Stimulated activated effector memory CD8-positive, alpha-beta T cell treated with anti-CD3 and anti-CD28 coated beads, Interleukin-12 subunit alpha, Interleukin-12 subunit beta, amount 100 ng/mL, for 72 hours (primary cell): ENCODE measurements at regions not wholly inside any gene's neighbourhood (a gene's known extent, or its start where the extent isn't known, plus 50 kb on each side); places are given as distances from the start of the nearest gene placed in this dataset.

Source experiments
- ATAC-seq: fragments of 150-1000 bp; cut with Tn5 transposase; 2 replicates; pipeline ENCODE4 v1.10.0; 2021
- DNase-seq, 2 donors: peaks; one replicate each; pipeline ENCODE4 v3.0.0; 2021 to 2022; ENCODE audit warnings: low spot score in 2 of 2
- H3K27ac Mint-ChIP-seq: one replicate; pipeline ENCODE4 v1.8.0; 2022; ENCODE audit warnings: mild to moderate bottlenecking, mixed read lengths
- H3K36me3 Mint-ChIP-seq: one replicate; pipeline ENCODE4 v1.8.0; 2022; ENCODE audit warnings: mild to moderate bottlenecking, mixed read lengths
- H3K4me1 Mint-ChIP-seq: one replicate; pipeline ENCODE4 v1.8.0; 2022; ENCODE audit warnings: mixed read lengths
- H3K4me3 Mint-ChIP-seq: one replicate; pipeline ENCODE4 v1.8.0; 2022; ENCODE audit warnings: mild to moderate bottlenecking, mixed read lengths
- H3K9me3 Mint-ChIP-seq: one replicate; pipeline ENCODE4 v1.8.0; 2022; ENCODE audit warnings: mixed read lengths

- peaks cover 54% of the 10 kb centered on the region for H3K9me3 Mint-ChIP-seq
- no peak overlapping the region for H3K4me3 Mint-ChIP-seq
- ATAC-seq, result no peak
- H3K36me3 Mint-ChIP-seq, result peaks cover 5% of the 10 kb centered on the region
- H3K27ac Mint-ChIP-seq, result no peak overlapping the region
- peaks cover 7% of the 10 kb centered on the region for H3K4me1 Mint-ChIP-seq
- no peak for DNase-seq
Observed at GRCh38 chr12:34311337-34311736, 289.0 kb downstream of the ALG10 start.

- Mint-ChIP-seq H3K4me3 (no peak overlapping the region), H3K4me1 (no peaks in the 10 kb centered on the region), H3K27ac (no peak overlapping the region), H3K9me3 (peaks cover 71% of the 10 kb centered on the region), H3K36me3 (no peaks in the 10 kb centered on the region)
- DNase-seq (no peak), ATAC-seq (no peak)
Observed at GRCh38 chr12:34327671-34328070, 305.4 kb downstream of the ALG10 start.

GRCh38 chr12:34333337-34333736 lies 311.0 kb downstream of the ALG10 start:
- Mint-ChIP-seq H3K36me3 (peaks cover 5% of the 10 kb centered on the region), H3K9me3 (peaks cover 20% of the 10 kb centered on the region), H3K27ac (no peak overlapping the region), H3K4me1 (peaks cover 5% of the 10 kb centered on the region), H3K4me3 (no peak overlapping the region)
- ATAC-seq (no peak), DNase-seq (no peak)

- ATAC-seq, result no peak
- no peak overlapping the region for H3K4me3 Mint-ChIP-seq
- peaks cover 11% of the 10 kb centered on the region for H3K9me3 Mint-ChIP-seq
Observed at GRCh38 chr12:34334538-34334937, 312.2 kb downstream of the ALG10 start.

GRCh38 chr12:34334953-34335743 lies 312.9 kb downstream of the ALG10 start:
- H3K4me1 Mint-ChIP-seq, result peaks cover 5% of the 10 kb centered on the region
- H3K27ac Mint-ChIP-seq, result no peak overlapping the region
- no peak for ATAC-seq
- no peak for DNase-seq
- H3K4me3 Mint-ChIP-seq, result no peak overlapping the region
- peaks cover 6% of the 10 kb centered on the region for H3K9me3 Mint-ChIP-seq
- peaks cover 5% of the 10 kb centered on the region for H3K36me3 Mint-ChIP-seq

More at GRCh38 chr12:34334538-34334937, 312.2 kb downstream of the ALG10 start:
- H3K27ac Mint-ChIP-seq, result no peak overlapping the region
- no peak for DNase-seq
- H3K4me1 Mint-ChIP-seq, result peaks cover 5% of the 10 kb centered on the region
- H3K36me3 Mint-ChIP-seq, result peaks cover 5% of the 10 kb centered on the region

GRCh38 chr12:34335819-34336262 lies 313.5 kb downstream of the ALG10 start:
- peaks cover 6% of the 10 kb centered on the region for H3K9me3 Mint-ChIP-seq
- H3K36me3 Mint-ChIP-seq, result peaks cover 5% of the 10 kb centered on the region
- no peak overlapping the region for H3K4me3 Mint-ChIP-seq
- H3K4me1 Mint-ChIP-seq, result peaks cover 5% of the 10 kb centered on the region
- ATAC-seq, result no peak
- H3K27ac Mint-ChIP-seq, result no peak overlapping the region
- DNase-seq, result no peak

- DNase-seq (no peak), ATAC-seq (no peak)
- peaks cover 5% of the 10 kb centered on the region for H3K4me1 Mint-ChIP-seq
- H3K9me3 Mint-ChIP-seq, result no peaks in the 10 kb centered on the region
- no peak overlapping the region for H3K4me3 Mint-ChIP-seq
- peaks cover 5% of the 10 kb centered on the region for H3K36me3 Mint-ChIP-seq
- no peak overlapping the region for H3K27ac Mint-ChIP-seq
Observed at GRCh38 chr12:34336619-34337465, 314.5 kb downstream of the ALG10 start.

GRCh38 chr12:34338751-34339150 lies 316.5 kb downstream of the ALG10 start:
- ATAC-seq (no peak), DNase-seq (no peak)
- Mint-ChIP-seq H3K4me1 (peaks cover 5% of the 10 kb centered on the region), H3K9me3 (no peaks in the 10 kb centered on the region), H3K36me3 (peaks cover 5% of the 10 kb centered on the region), H3K4me3 (no peak overlapping the region), H3K27ac (no peak overlapping the region)

- H3K36me3 Mint-ChIP-seq, result no peaks in the 10 kb centered on the region
- no peaks in the 10 kb centered on the region for H3K9me3 Mint-ChIP-seq
- peaks cover 2% of the 10 kb centered on the region for H3K4me1 Mint-ChIP-seq
- no peak overlapping the region for H3K4me3 Mint-ChIP-seq
- H3K27ac Mint-ChIP-seq, result no peak overlapping the region
- no peak for ATAC-seq
- DNase-seq, result no peak
Observed at GRCh38 chr12:34339922-34340321, 317.6 kb downstream of the ALG10 start.

DNA sequence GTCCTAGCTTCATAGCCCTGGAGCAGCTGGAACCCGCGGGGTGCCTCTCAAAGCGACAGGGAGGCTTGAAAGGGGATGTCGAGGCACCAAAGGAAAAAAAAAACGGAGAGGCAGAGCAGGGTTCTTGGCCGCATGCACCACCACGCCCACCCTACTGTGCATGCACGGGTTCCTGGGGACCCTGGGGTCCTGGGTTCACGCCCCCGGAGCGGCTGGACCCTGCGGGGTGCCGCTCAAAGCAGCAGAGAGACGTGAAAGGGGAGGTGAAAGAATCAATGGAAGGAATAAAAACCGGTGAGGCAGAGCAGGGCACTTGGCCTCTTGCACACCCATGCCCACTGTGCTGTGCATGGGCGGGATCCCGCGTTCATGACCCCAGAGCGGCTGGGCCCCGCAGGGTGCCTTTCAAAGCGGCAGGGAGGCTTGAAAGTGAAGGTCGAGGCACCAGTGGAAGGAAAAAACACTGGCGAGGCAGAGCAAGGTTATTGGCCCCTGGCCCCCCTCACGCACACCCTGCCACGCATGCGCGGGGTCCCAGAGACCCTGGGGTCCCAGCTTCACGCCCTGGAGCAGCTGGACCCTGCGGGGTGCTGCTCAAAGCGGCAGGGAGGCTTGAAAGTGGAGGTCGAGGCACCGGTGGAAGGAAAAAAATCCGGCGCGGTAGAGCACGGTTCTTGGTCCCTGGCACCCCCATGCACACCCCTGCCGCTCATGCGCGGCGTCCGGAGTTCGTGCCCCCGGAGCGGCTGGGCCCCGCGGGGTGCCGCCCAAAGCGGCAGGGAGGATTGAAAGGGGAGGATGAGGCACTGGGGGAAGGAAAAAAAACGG lies 318.5 kb downstream of the ALG10 start:
- H3K27ac Mint-ChIP-seq, result no peak overlapping the region

GRCh38 chr12:34341362-34341733 lies 319.1 kb downstream of the ALG10 start:
- DNase-seq (no peak), ATAC-seq (no peak)
- no peak overlapping the region for H3K27ac Mint-ChIP-seq
- H3K36me3 Mint-ChIP-seq, result no peaks in the 10 kb centered on the region
- no peak overlapping the region for H3K4me3 Mint-ChIP-seq
- H3K4me1 Mint-ChIP-seq, result no peaks in the 10 kb centered on the region
- no peaks in the 10 kb centered on the region for H3K9me3 Mint-ChIP-seq

More for the DNA sequence above, 318.5 kb downstream of the ALG10 start:
- Mint-ChIP-seq H3K36me3 (no peaks in the 10 kb centered on the region), H3K9me3 (no peaks in the 10 kb centered on the region), H3K4me1 (no peaks in the 10 kb centered on the region), H3K4me3 (no peak overlapping the region)
- ATAC-seq, result no peak
- DNase-seq, result no peak

GRCh38 chr12:34342048-34342447 lies 319.8 kb downstream of the ALG10 start:
- ATAC-seq (no peak), DNase-seq (no peak)
- H3K9me3 Mint-ChIP-seq, result no peaks in the 10 kb centered on the region
- H3K4me3 Mint-ChIP-seq, result no peak overlapping the region
- no peaks in the 10 kb centered on the region for H3K4me1 Mint-ChIP-seq
- no peak overlapping the region for H3K27ac Mint-ChIP-seq
- no peaks in the 10 kb centered on the region for H3K36me3 Mint-ChIP-seq

- no peaks in the 10 kb centered on the region for H3K36me3 Mint-ChIP-seq
- H3K4me3 Mint-ChIP-seq, result no peak overlapping the region
- H3K4me1 Mint-ChIP-seq, result no peaks in the 10 kb centered on the region
- no peak for ATAC-seq
- no peaks in the 10 kb centered on the region for H3K9me3 Mint-ChIP-seq
- H3K27ac Mint-ChIP-seq, result no peak overlapping the region
- DNase-seq, result no peak
Observed at GRCh38 chr12:34343345-34343744, 321.0 kb downstream of the ALG10 start.

DNA sequence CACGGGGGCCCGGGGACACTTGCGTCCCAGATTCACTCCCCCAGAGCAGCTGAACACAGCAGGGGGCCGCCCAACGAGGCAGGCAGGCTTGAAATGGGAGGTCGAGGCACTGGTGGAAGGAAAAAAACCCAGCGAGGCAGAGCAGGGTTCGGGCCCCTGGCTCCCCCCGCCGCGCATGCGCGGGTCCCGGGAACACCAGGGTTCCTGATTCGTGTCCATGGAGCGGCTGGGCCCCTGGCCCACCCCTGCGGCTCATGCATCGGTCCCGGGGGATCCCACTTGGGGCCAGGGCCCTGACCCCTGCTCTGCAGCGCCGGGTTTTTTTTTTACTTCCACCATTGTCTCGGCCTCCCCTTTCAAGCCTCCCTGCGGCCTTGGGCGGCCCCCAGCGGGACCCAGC lies 321.5 kb downstream of the ALG10 start:
- no peaks in the 10 kb centered on the region for H3K36me3 Mint-ChIP-seq
- no peak for DNase-seq
- H3K4me3 Mint-ChIP-seq, result no peak overlapping the region
- no peak for ATAC-seq
- no peaks in the 10 kb centered on the region for H3K9me3 Mint-ChIP-seq
- no peaks in the 10 kb centered on the region for H3K4me1 Mint-ChIP-seq
- no peak overlapping the region for H3K27ac Mint-ChIP-seq

DNA sequence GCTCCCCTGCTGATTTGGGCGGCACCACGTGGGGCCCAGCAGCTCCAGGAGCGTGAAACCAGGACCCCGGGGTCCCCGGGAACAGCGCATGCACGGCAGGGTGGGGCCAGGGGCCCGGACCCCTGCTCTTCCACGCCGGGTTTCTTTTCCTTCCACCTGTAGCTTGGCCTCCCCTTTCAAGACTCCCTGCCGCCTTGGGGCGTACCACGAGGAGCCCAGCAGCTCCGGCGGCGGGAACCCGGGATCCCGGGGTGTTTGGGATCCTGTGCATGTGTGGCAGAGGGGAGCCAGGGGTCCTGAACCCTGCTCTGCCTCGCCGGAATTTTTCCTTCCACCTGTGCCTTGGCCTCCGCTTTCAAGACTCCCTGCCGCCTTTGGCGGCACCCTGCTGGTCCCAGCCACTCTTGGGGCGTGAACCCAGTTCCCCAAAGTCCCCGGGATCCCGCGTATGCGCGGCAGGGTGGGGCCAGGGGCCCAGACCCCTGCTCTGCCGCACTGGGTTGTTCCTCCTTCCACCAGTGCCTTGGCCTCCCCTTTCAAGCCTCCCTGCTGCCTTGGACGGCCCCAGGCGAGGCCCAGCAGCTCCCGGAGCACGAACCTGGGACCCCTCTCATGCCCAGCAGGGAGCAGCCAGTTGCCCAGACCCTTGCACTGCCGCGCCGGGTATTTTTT lies 322.7 kb downstream of the ALG10 start:
- no peak for ATAC-seq
- Mint-ChIP-seq H3K4me3 (no peak overlapping the region), H3K9me3 (no peaks in the 10 kb centered on the region), H3K4me1 (no peaks in the 10 kb centered on the region), H3K27ac (no peak overlapping the region), H3K36me3 (no peaks in the 10 kb centered on the region)
- DNase-seq, result no peak
